NCI-H146 treated with DMSO at 0.1 percent for 48 hours (cell line): ENCODE measurements at regions not wholly inside any gene's neighbourhood (a gene's known extent, or its start where the extent isn't known, plus 50 kb on each side); places are given as distances from the start of the nearest gene placed in this dataset.

Source experiments
- DNase-seq: peaks from one replicate; lab custom pipeline; 2025; ENCODE audit not compliant: unreplicated experiment; lab: John Stamatoyannopoulos, UW

DNA sequence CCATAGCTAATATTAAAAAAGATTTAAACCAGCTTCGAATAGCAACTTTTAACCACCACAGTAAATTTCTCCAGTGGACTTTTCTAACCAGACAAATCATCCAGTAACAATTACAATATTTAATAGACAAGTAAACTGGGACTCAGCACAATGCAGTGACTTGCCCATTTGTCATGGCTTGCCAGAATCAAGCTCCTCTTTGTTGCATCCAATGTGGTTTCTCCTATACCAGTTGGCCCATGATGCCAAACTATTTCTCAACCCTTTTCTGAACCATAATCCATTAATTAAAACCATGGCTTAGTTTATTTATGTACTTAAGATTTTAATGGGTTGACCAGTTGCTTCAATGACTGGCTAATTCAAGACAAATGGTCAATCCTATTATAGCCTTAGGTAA, 64.4 kb downstream of the DIO2 start:
- no peak for DNase-seq

DNA sequence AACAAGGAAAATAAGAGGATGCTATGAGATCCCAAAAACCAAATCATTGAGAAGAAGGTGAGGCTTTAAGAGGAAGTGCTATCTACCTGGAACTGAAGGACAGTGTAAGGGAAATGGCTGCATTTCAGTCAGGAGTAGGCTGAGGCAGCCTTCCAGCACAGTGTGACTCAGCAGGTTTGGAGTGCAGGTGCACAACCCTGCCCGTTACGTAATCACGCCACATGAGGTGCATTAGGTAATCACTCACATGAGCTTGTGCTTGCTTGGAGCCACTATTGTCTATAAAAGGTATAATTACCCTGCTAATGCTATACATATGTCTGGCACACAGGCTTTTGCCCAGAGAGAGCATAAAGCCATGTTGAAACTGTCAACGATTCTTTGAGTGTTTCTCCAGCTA, 74.9 kb downstream of the DIO2 start:
- no peak for DNase-seq

DNA sequence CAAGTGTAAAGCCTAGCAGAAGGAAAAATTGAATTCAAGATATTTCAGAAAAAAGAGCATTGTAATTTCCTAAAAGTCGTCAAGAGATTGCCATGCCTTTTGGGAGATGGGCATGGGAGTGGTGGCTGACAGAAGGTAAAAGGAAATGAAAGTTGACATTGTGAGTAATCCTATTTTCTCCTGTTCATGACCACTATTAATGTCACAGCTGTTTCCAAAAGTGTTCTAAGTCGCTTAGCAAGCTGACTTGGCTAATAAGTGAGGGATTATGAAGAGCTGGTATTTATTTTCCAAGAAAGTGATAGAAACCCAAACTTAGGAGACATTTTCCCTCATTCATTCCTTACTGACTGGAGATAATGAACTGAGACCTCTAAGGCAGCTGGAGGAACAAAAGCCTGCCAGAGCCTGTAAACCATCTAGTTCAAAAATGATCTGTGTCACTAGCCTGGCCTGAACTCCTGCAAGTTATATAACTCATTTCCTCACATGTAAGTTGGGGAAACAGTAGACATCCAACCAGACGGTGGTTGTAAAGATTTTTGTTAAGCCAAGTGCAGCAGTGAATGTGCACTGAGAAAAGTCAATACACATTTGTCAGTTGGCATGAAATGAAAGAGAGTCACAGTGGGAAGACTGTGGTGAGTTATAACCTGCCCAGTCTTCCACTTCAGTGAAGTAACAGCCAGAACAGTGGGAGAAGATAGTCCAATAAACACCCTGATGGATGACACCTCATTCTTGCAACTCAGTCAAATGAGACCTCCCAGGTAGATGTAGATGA, 75.8 kb downstream of the DIO2 start:
- DNase-seq = no peak

- DNase-seq = no peak
Measured at GRCh38 chr14:80134321-80134720, 77.0 kb downstream of the DIO2 start.

DNA sequence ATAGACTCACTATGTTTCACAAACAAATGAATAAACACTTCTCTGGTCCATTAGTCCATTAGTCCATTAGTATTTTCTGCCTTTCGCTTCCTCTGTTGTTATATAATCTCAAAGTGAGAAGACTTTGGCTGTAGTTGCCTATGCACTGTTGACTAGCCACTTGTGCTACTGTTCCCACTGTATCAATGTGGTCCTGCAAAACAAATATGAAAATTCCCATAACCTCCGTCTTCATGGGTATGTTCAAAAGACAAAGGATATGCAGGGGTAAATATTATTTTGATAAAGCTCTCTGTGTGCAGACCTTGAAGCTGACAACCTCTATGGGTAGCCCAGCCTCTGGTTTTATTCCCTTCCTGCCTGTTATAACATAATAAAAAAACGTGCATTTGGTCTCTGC, 77.8 kb downstream of the DIO2 start:
- no peak for DNase-seq

- DNase-seq = no peak
Measured at GRCh38 chr14:80127466-80127865, 83.8 kb downstream of the DIO2 start.

- DNase-seq = no peak
Measured at GRCh38 chr14:80124794-80125193, 86.5 kb downstream of the DIO2 start.

- DNase-seq = no peak
Measured at GRCh38 chr14:80117876-80118275, 93.4 kb downstream of the DIO2 start.

DNA sequence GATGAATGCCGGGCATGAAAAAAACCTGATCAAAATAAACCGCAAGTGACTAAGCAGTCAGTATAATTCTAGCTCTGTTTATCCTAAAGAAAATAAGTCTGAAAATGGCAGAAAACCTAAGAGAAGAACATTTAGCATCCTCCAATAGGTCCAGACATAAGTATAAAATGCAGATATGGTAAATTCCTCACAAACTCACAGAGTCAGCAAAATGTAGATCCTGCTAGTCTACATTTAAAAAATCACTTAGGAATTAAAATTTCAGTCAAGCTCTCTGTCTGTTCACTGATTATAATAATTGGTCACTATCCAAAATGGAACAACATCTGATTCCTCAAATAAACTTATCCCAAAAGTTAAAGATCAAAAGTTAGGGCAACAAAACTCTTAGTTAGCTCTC, 95.1 kb downstream of the DIO2 start:
- DNase-seq = no peak

DNA sequence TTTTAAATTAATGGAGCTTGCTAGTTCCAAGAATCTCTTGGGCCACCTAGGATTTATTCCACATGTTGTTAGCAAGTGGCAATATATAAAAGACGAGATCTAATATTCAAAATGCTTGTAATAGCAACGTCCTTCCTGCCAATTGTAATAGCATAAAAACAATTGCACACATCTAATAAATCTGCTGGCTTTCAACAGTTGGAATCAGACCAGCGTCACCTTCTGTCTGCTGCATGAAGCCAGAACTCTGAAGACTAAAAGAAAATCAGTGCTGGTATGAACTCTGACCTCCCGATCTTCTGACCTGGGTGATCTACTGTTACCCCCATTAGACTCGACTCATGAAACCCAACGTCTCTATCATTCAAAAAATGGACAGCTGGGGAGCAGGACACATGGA, 100.6 kb downstream of the DIO2 start:
- no peak for DNase-seq

DNA sequence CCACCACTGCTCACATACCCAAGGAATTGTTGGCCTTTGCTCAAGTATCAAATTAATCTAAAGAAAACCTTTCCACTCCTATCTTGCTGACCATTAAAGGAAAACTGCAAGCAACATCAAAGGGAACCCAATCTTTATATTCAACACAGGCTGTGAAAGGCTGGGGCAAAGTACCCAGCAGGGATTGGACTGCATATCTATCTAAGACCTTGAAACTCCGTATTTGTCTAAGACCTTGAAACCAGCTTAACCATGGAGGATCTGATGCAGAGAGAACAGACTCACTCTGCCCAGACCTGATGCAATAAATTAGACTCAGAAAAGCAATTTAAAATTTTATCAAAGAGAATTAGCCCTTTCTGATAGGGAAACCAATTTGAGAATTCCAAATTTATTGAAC, 102.2 kb downstream of the DIO2 start:
- DNase-seq = no peak

- no peak for DNase-seq
Measured at GRCh38 chr14:80108430-80108829, 102.9 kb downstream of the DIO2 start.

DNA sequence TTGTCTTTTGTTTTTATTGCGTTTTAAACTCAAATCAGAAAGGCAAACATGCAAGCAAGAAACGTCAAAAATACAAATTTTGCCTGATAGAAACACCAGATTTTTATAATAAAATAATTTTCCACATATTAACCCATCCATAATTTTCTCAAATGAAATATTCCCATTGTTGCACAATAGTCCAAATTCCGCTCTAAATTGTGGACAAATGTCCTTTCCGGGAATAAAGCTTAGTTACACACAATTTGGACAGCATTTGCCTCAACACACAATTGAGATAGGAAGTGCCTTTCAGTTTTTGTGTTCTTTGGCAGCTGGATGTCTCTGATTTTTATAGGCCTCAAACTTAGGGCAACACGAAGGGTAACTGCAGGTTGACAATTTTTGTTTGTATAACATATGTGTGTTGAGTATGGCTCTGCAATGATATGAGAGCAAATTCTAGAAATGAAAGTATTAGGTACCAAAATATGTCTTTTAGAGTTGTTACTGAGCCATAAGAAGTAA, 105.8 kb downstream of the DIO2 start:
- DNase-seq = no peak

DNA sequence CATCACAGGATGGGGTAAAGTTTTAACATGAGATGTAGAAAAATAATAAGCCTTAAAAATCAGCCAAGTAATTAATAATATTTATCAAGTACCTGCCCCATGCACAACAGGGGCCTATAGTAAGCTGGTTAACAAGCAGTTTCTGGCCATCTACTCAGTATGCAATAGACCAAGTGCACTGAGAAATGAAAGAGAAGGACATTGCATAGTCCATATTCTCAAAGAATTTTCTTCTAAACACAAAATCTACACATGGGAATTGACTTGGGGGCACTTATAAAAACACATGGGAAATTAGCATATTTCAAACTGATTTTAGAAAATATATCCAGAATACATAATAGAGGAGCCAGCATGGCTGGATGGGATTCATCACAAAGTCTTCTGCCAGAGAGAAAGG, 109.5 kb downstream of the DIO2 start:
- DNase-seq = no peak

DNA sequence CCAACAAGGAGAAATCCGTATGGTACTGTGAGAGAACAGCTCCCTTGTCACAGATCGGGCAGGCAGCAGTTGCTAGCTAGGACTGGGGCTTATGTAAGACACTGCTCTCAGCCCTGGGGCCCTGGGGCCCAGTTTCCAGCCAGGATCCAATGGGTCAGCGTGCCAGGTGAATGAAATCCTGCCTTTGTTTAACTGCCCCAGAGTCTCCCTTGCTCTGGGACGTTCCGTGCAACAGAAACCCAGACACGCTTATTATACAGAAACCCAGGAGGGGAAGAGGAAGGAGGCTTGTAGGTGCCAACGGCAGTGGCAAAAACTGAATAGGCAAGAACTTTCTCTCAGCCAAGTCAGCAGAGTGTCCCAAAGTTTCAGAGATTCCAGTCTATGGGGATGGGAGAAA, 110.6 kb downstream of the DIO2 start:
- DNase-seq = no peak

DNA sequence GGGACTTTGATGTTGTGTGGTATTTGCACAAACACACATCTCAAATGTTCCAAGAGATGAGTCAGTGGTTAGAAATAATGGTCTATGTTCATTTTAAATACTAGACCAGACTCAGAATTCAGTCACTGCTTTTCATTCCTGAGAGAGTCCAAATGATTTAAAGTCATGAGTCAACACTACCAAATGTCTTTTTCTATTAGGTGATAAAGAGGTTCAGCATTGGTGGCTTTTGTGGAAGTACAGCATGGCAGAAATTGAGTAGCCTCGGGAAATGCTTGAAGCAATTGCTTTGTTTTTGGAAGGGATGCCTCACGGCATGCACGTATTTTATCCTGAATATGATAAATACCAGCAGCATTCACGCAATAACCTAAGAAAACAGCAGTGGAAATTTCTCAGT, 115.7 kb downstream of the DIO2 start:
- DNase-seq = no peak

DNA sequence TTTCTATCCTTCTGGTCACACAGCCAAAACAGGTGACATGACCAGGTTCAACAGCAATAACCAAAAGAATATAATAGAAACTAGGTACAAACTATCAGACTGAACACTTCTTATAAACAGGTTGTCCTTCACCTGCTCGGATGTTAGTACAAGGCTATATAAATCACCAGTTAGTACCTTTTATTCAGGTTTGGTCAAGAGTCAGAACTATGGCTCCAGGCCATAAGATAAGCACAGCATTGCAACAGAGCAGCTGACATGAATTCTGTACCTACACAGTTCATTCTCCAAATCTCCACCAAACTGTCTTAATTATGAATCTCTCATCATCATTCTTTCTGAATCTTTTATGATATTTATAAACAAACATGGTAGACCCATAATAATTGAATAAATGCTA, 123.9 kb downstream of the DIO2 start:
- no peak for DNase-seq

- DNase-seq = no peak
Measured at GRCh38 chr14:80084196-80084595, 127.1 kb downstream of the DIO2 start.

DNA sequence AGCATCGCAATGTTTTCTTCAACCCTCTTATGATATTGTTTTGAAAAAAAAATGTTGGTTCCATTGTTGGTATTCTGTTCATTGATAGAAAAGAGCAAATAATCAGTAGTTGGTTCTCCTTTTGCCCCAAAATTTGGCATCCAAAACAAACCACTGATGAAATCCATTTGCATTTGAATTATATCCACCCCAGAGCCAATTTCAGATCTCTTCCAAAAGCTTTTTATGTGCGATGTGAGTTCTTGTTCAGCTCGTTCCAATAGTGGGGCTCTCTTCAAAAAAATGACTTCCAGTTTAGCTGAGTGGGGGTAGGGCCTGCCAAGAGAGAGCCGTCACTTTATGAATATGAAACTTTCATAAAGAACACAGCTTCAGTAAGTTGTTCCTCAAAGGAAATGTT, 130.7 kb downstream of the DIO2 start:
- DNase-seq = no peak

DNA sequence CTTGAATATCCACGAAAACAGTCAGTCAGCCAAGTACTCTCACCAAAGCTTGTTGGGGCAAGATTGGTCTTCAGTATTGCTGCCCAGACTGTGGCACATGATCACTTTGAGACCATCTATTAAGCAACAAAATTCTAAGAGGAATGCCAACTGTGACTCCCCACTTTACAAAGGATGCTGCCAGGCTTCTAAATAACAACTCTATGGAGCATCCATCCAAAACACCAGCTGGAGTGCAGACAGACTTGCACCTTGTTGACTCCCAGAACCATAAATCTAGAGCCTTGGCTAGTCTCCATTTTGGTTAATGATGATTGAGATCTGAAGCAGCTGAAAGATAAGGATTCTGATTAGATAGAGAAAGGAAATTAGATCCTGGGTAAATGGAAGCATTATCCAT, 132.8 kb downstream of the DIO2 start:
- no peak for DNase-seq

DNA sequence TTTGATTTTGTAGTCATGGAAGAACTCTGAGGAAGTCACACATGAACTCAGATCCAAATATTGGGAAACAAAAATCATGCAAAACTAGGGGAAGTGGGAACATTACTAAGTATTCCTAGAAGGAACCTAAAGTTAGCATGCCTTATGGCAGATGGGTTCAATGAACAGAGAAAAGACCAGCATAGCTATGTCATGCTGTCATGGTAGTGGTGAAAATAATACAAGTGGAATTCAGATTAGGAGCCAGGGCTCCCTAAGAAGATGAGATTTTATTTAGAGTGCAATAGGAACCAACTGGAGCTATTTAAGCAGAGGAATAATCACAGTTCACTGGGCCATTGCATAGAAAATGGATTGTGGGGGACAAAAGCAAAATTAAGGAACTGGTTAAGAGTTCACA, 134.0 kb downstream of the DIO2 start:
- no peak for DNase-seq

DNA sequence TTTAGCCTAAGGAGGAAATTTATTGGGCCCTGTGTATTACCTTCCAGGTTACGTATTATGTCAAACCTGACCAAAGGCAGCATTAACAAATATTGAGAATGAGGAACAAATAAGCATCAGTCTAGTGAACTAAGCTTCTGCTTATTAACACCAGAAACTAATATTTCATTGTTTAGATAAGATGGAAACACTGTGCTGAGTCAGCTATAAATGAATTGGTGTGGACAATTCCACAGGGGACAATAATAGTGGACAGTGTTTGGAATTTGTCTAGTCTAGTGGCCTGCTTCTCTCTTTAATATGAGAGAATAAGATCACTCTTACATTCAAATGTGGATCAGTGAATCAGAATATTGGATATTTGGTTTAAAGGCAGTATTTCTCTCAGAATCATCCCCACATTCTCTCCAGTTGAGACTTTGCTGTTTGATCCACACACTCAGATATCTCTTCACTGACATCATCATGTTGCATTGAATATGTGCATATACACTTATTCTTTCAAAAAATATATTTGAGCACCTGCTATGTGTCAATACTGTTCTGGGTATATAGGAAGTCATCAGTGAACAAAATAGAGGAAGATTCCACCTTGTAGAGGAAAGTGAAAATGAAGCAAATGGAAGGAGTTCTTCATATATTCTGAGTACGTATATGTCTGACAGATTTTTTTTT, 136.3 kb downstream of the DIO2 start:
- DNase-seq = no peak

GRCh38 chr14:80059041-80059440, 152.3 kb downstream of the DIO2 start:
- DNase-seq = no peak
